C4-2B (cell line): ENCODE measurements at regions not wholly inside any gene's neighbourhood (a gene's known extent, or its start where the extent isn't known, plus 50 kb on each side); places are given as distances from the start of the nearest gene placed in this dataset.
A peak's percentile ranks its signal among the peaks of the same experiment; 100 is the strongest.

Experiments used
- H3K27ac ChIP-seq: fragments of 450-650 bp; 2 replicates; pipeline ENCODE4 v1.5.1; 2017
- ZFX ChIP-seq: fragments of 450-650 bp; IDR thresholded peaks from 2 replicates; pipeline ENCODE4 v1.6.1; 2017
- TF ChIP-seq, protein P1 (sequence below): fragments of 450-650 bp; conservative IDR thresholded peaks from 2 replicates; pipeline ENCODE4 v1.5.1; 2017; ENCODE audit warnings: mild to moderate bottlenecking

DNA sequence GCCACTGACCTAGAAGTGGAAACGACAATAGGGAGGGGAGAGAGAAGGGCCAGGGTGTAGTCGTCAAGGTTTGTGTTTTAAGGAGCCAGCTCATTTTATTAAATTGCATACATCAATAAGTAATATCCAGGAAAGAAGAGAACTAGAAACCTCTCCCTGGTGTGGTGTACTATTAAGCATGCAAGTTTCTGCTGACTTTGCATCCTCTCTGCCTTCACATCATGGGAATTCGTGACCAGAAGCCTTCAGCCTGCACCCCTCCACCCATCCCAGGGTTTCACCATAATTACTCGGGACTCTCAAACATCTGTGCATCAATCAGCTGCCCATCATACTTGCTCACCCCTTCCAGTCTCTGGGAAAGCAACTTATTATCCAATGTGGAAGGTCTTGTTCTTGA lies 70.9 kb upstream of the UBE3A start:
- no peak overlapping the region for H3K27ac ChIP-seq
- TF ChIP-seq, protein P1, sequence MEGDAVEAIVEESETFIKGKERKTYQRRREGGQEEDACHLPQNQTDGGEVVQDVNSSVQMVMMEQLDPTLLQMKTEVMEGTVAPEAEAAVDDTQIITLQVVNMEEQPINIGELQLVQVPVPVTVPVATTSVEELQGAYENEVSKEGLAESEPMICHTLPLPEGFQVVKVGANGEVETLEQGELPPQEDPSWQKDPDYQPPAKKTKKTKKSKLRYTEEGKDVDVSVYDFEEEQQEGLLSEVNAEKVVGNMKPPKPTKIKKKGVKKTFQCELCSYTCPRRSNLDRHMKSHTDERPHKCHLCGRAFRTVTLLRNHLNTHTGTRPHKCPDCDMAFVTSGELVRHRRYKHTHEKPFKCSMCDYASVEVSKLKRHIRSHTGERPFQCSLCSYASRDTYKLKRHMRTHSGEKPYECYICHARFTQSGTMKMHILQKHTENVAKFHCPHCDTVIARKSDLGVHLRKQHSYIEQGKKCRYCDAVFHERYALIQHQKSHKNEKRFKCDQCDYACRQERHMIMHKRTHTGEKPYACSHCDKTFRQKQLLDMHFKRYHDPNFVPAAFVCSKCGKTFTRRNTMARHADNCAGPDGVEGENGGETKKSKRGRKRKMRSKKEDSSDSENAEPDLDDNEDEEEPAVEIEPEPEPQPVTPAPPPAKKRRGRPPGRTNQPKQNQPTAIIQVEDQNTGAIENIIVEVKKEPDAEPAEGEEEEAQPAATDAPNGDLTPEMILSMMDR, result no peak
- TF ChIP-seq ZFX, result no peak

DNA sequence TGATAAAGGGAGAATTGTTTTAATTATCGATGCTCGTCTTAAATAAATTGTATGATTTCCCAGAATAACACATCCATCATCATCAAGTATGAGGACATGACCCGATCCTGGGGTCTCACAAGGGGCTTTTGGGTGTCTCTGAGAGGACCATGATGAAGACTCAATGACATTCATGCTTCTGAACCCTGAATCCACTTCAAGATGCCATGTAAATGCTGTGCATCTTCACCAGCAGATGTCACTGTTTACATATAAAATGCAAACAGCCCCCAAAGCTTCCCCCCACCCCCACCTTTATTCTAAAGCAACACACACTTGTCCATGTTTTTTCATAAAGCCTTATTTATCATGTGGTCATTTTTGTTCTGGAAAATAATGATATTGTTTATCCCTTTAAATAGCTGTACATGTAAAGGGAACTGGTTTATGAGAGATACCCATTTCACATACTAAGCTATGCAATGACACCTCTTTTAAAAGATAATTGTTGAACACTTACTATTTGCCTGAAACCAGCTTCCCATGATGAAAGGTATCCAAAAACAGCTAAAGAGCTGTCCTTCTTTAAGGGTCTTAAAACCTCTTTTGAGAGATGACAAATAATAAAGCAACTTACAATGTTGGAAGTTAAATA lies 69.7 kb upstream of the UBE3A start:
- H3K27ac ChIP-seq, result no peak overlapping the region
- TF ChIP-seq, protein P1, result peak; percentile 87
- TF ChIP-seq ZFX, result no peak

DNA sequence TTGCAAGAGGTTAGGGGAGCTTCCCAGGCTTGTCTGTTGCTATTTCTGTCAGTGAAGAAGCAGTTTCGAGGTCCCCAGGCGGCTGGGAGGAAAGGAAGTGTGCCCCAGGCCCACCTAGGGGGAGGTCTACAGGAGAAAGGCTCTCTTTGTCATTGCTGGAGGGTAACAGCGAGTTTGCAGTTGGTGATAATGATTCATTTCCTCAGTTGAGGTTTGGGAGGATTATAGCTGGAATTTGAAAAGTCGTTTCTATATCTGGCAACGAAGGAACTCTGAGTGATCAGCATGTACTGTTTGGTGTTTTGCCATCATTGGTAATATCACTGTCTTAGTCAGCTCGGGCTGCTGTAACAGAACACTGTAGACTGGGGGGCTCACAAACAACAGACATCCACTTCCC lies 65.5 kb upstream of the UBE3A start:
- no peak for TF ChIP-seq ZFX
- TF ChIP-seq, protein P1, result no peak
- H3K27ac ChIP-seq, result no peak overlapping the region

DNA sequence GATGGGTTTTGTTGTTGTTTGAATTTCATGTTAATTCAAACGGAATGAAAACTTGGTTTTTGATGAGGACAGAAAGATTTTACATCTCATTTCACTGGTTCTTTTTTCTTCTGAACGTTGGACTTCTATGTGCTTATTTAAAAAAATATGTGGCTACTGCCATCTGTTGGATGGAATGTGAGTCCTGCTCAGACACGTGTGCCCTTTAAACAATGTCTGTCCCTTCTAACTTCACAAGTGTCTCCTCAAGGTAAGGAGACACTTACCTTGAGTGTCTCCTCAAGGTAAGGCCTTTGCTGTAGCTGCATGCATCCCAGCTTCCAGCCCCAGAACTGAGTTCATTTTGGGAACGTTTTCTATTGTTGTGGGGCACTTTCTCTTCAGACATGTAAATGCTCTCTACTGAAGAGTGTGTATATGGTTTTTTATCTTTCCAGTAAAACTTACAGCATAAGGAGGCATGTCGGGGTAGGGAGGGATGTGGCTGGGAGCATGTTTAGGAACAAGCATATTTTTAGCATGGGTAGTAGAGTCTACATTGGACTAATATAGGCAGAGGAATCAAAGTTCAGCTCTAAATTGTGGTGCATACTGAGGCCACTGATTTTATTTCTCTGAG lies 63.1 kb upstream of the UBE3A start:
- TF ChIP-seq, protein P1, result peak; percentile 83
- no peak for TF ChIP-seq ZFX
- no peak overlapping the region for H3K27ac ChIP-seq

DNA sequence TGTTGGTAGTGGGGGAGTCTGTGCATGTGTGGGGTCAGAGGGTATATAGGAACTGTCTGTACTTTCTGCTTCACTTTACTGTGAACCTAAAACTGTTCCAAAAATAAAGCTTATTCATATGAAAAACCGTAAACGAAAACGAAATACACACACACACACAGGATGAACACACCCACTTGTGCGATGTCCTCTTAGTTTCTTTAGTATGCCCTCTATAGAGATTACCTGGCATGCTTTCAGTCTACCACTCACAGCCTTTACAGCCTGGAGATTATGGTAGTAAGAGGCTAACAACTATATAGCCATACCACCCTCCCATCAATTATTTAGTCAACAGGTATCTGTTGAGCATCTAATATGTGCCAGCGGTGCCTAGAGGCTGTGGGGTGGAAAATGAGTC lies 60.0 kb upstream of the UBE3A start:
- TF ChIP-seq, protein P1, result no peak
- TF ChIP-seq ZFX, result no peak
- no peak overlapping the region for H3K27ac ChIP-seq

DNA sequence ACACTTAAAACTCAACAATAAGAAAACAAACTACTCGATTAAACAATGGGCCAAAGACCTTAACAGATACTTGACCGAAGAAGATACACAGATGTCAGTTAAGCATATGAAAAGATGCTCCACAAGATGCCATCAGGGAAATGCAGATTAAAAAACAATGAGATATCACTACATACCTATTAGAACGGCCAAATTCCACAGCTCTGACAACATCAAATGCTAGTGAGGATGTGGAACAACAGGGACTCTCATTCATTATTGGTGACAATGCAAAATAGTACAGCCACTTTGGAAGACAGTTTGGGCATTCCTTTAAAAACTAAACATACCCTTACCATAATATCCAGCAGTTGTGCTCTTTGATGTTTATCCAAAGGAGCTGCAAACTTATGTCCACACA lies 59.1 kb upstream of the UBE3A start:
- H3K27ac ChIP-seq, result no peak overlapping the region
- TF ChIP-seq, protein P1, result no peak
- no peak for TF ChIP-seq ZFX

DNA sequence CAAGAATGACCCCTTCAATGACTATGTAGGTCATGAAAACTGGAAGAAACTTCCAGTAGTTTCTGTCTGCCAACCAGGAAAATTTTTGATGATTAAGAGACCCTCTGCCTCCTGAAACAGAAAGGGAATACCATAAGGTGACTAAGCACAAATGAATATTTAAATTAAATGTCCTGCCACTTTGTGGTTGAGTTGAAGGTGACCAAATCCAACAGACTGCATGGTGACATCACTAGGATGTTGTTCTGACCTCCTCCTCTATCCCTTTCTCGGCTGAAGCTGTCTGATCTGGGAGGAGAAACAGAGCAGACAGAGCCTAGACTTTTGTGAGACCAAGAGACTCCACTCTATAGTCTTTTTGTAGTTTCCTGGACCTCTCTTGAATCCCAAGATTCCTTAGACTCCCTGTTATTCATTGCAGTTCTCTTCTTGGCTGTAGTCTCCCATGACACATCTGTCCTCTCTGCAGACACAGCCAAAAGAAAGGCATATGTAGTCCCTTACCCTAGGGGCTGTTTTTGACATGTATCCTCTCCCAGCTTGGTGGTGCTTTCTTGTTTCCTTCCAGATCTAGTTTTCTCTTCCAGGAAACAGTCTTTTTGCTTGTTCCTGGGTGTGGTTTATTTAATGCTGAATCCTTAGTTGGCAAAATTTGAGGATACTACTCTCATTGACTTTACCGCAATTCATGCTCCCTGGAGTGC lies 55.2 kb upstream of the UBE3A start:
- TF ChIP-seq, protein P1, result no peak
- TF ChIP-seq ZFX, result no peak
- H3K27ac ChIP-seq, result no peak overlapping the region
